Breast epithelium (tissue), 4 donors: ENCODE measurements at regions not wholly inside any gene's neighbourhood (a gene's known extent, or its start where the extent isn't known, plus 50 kb on each side); places are given as distances from the start of the nearest gene placed in this dataset.

ENCODE experiments used
- DNase-seq, 2 donors: peaks; one replicate each; pipeline ENCODE4 v3.0.0-alpha.2; 2019; ENCODE audit warnings: low spot score in 2 of 2
- H3K27ac ChIP-seq, 2 donors: fragments of 200-600 bp; sonication (generic) in 1 of 2; one replicate each; pipeline ENCODE4 v1.5.1; 2016 to 2019; ENCODE audit warnings: mild to moderate bottlenecking in 1 of 2
- H3K27me3 ChIP-seq, 2 donors: fragments of 200-600 bp; sonication (generic) in 1 of 2; one replicate each; pipeline versions ENCODE4 v1.5.1 to v1.6.0; 2017 to 2019; ENCODE audit warnings: control low read depth in 1 of 2, mild to moderate bottlenecking in 1 of 2
- H3K36me3 ChIP-seq: fragments of 200-600 bp; one replicate; pipeline ENCODE4 v1.5.1; 2019
- H3K4me1 ChIP-seq, 2 donors: fragments of 200-600 bp; sonication (generic); one replicate each; pipeline ENCODE4 v1.5.1; 2016 to 2019; ENCODE audit warnings: control low read depth in 1 of 2
- H3K4me3 ChIP-seq, 3 donors: fragments of 200-600 bp; sonication (generic); 1 replicate in 2 of 3; 2 replicates in 1 of 3; pipeline ENCODE4 v1.5.1; 2016 to 2019; ENCODE audit warnings: mild to moderate bottlenecking in 3 of 3, moderate library complexity in 2 of 3
- H3K9me3 ChIP-seq, 2 donors: fragments of 200-600 bp; sonication (generic) in 1 of 2; one replicate each; pipeline ENCODE4 v1.5.1; 2016 to 2019; ENCODE audit warnings: control low read depth in 1 of 2
- POLR2A ChIP-seq: fragments of 450-650 bp; IDR thresholded peaks from one replicate; pipeline ENCODE4 v1.6.1; 2016; ENCODE audit warnings: antibody characterized with exemption, mild to moderate bottlenecking, moderate library complexity
- POLR2AphosphoS5 ChIP-seq, 3 donors: sonication (generic); formaldehyde crosslinking; IDR thresholded peaks; one replicate each; pipeline ENCODE4 v1.6.1; 2017; ENCODE audit warnings: antibody characterized with exemption in 3 of 3
- intact Hi-C: fragments of 100-400 bp; cut with DNase I; formaldehyde crosslinking; loops from one replicate; pipeline ENCODE4 v1.15.1; 2023; ENCODE audit warnings: low total_unique reads
- TF ChIP-seq, protein P1 (sequence below), 3 donors: fragments of 450-650 bp; IDR thresholded peaks; one replicate each; pipeline ENCODE4 v1.5.1; 2016 to 2017; ENCODE audit warnings: antibody characterized with exemption in 3 of 3, mild to moderate bottlenecking in 3 of 3, moderate library complexity in 3 of 3

DNA sequence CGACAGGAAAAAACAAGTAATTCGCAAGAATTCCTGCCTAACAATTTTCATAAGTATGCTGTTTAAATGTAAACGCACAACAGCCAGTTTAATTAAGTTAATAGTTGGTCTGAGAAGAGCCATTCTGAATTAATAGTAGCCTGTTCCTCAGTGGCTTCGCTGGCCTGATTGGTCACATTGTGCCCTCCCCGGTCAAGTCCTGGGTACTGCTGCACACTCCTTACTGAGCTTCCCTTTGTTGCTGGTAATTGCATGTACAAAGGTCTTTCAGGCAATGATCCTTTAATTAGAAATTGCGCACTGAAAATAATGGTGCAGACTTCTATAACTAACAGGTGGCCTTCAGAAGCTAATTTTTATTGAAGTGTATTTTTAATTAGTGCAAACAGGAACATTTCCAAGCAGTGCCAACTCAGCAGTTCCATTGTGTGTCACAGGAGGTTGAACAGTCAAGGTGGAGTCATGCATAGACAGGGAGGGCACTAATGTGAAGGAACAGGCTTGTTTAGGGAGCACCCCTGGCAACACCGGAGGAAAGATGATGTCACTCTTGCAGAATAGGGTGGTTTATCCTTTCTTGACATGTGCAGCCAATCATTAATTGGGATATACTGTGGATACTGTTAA, 92.6 kb upstream of the SLC22A23 start:
- Histone ChIP-seq H3K4me3 (no peak overlapping the region), H3K4me1 (no peaks in the 10 kb centered on the region), H3K27ac (no peak overlapping the region), H3K27me3 (no peaks in the 10 kb centered on the region), H3K36me3 (no peaks in the 10 kb centered on the region), H3K9me3 (peaks cover 0 to 9% of the 10 kb centered on the region in 2 donors)
- intact Hi-C loops, result loop anchor here (10.0 kb wide), 1 partner anchor 1125 kb away; no protein-coding TSS in a partner anchor
- TF ChIP-seq, protein P1, sequence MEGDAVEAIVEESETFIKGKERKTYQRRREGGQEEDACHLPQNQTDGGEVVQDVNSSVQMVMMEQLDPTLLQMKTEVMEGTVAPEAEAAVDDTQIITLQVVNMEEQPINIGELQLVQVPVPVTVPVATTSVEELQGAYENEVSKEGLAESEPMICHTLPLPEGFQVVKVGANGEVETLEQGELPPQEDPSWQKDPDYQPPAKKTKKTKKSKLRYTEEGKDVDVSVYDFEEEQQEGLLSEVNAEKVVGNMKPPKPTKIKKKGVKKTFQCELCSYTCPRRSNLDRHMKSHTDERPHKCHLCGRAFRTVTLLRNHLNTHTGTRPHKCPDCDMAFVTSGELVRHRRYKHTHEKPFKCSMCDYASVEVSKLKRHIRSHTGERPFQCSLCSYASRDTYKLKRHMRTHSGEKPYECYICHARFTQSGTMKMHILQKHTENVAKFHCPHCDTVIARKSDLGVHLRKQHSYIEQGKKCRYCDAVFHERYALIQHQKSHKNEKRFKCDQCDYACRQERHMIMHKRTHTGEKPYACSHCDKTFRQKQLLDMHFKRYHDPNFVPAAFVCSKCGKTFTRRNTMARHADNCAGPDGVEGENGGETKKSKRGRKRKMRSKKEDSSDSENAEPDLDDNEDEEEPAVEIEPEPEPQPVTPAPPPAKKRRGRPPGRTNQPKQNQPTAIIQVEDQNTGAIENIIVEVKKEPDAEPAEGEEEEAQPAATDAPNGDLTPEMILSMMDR (IDR thresholded peaks at IDR 0.05), result no peak
- TF ChIP-seq POLR2AphosphoS5 (IDR thresholded peaks at IDR 0.05) (no peak), POLR2A (no peak)
- DNase-seq, result no peak

DNA sequence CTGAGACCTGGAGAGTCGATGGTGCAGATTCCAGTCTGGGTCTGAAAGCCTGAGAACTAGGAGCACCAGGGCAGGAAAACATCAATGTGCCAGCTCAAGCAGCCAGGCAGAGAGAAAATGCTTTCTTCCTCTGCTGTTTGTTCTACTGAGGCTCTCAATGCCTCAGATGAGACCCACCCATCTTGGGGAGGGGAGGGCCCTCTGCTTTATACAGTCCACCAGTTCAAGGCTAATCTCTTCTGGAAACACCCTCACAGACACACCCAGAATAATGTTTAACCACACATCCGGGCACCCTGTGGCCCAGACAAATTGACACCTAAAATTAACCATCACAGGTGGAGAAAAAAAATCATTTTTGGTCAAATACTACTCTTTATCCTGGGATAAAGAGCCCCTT, 89.3 kb upstream of the SLC22A23 start:
- intact Hi-C loops, result loop anchor here (10.0 kb wide), 1 partner anchor 1121 kb away; no protein-coding TSS in a partner anchor
- H3K9me3 ChIP-seq, result no peaks in the 10 kb centered on the region
- H3K4me1 ChIP-seq, result no peaks in the 10 kb centered on the region
- no peak overlapping the region for H3K4me3 ChIP-seq
- TF ChIP-seq POLR2A (no peak), POLR2AphosphoS5 (IDR thresholded peaks at IDR 0.05) (no peak)
- TF ChIP-seq, protein P1 (IDR thresholded peaks at IDR 0.05), result no peak
- no peaks in the 10 kb centered on the region for H3K36me3 ChIP-seq
- no peak overlapping the region for H3K27ac ChIP-seq
- no peaks in the 10 kb centered on the region for H3K27me3 ChIP-seq
- no peak for DNase-seq

DNA sequence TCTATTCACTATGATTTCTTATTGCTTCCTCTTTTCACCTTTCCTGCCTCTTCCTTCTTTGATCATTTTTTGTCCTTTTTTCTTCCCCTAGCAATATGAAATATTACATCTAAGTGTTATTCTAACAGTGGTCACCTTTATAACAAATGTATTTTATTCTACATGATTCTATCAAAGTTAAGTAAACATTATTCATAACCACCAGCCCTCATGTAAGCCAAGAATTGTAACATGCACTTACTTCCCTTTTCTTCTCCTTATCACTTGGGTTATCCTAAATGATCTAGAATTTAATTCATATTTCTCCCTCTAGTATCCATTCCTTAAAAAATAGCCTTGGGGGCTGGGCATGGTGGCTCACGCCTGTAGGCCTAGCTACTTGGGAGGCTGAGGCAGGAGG, 88.3 kb upstream of the SLC22A23 start:
- Histone ChIP-seq H3K27me3 (no peaks in the 10 kb centered on the region), H3K4me3 (no peak overlapping the region), H3K27ac (no peak overlapping the region), H3K36me3 (no peaks in the 10 kb centered on the region), H3K4me1 (no peaks in the 10 kb centered on the region), H3K9me3 (no peaks in the 10 kb centered on the region)
- DNase-seq, result no peak
- intact Hi-C loops, result loop anchor here (10.0 kb wide), 1 partner anchor 1120 kb away; no protein-coding TSS in a partner anchor
- TF ChIP-seq, protein P1 (IDR thresholded peaks at IDR 0.05), result no peak
- no peak for TF ChIP-seq POLR2AphosphoS5 (IDR thresholded peaks at IDR 0.05)
- TF ChIP-seq POLR2A, result no peak

DNA sequence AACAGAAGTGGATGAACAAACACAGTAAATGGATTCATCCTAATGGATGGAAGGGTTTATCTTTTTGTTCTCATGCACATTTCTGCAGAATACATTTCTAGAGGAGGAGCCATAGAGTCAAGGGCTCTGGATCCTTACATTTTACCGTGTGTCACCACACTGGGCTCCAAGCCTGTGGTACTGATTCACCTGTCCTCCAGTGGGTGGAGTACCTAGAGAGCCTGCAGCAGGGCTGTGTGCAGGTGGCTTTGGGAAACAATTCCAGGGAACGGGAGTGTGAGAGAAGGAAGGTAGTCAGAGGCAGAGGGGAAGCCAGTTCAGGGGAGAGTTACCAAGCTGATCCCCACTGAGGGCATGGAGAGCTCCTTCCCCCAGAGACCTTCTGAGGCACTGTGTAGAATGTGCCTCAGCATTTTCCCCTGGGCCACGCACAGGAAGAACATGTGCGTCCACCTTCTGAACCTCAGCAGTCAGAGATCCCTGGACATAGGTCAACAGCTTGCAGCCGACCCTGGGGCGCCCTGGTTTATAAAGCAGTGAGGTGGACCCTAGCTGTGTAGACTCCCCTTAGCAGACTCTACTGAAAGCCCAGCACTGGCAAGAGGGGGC, 85.3 kb upstream of the SLC22A23 start:
- no peaks in the 10 kb centered on the region for H3K36me3 ChIP-seq
- DNase-seq, result no peak
- H3K4me1 ChIP-seq, result no peaks in the 10 kb centered on the region
- no peak overlapping the region for H3K27ac ChIP-seq
- TF ChIP-seq POLR2AphosphoS5 (IDR thresholded peaks at IDR 0.05) (no peak), POLR2A (no peak)
- TF ChIP-seq, protein P1 (IDR thresholded peaks at IDR 0.05), result no peak
- H3K4me3 ChIP-seq, result no peak overlapping the region
- no peaks in the 10 kb centered on the region for H3K9me3 ChIP-seq
- intact Hi-C loops, result loop anchor here (10.0 kb wide), 1 partner anchor 1117 kb away; no protein-coding TSS in a partner anchor
- H3K27me3 ChIP-seq, result no peaks in the 10 kb centered on the region

DNA sequence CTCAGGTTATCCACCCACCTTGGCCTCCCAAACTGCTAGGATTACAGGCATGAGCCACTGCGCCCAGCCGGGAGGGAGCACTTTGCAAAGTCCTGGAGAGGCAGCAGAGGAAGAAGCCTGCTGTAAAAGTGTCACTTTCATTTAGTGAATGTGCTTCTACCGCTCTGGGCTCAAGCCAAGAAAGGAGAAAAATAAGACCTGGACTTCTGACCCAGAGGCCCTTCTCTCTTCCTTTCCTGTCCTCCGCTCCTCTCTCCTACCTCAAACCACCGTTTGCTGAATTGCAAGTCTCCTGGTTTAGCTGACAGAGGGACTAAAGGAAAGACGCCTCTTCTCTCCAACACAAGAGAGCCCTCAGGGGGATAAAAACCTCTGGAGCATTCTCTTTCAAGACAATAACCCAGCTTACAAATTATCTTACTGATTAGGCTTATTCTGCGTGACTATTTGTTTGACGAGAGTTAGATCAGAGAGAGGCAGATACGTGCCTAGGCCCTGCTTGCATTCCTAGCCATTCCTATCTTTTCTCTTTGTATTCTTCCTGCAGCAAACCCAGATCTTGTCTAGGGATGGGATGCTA, 84.2 kb upstream of the SLC22A23 start:
- TF ChIP-seq POLR2AphosphoS5 (IDR thresholded peaks at IDR 0.05) (no peak), POLR2A (no peak)
- TF ChIP-seq, protein P1 (IDR thresholded peaks at IDR 0.05), result no peak
- intact Hi-C loops, result loop anchor here (10.0 kb wide), 1 partner anchor 1116 kb away; no protein-coding TSS in a partner anchor
- H3K36me3 ChIP-seq, result no peaks in the 10 kb centered on the region
- H3K27ac ChIP-seq, result no peak overlapping the region
- H3K4me3 ChIP-seq, result no peak overlapping the region
- no peak for DNase-seq
- H3K9me3 ChIP-seq, result no peaks in the 10 kb centered on the region
- no peaks in the 10 kb centered on the region for H3K27me3 ChIP-seq
- H3K4me1 ChIP-seq, result no peaks in the 10 kb centered on the region
